T1000 (cell line): ENCODE measurements at regions not wholly inside any gene's neighbourhood (a gene's known extent, or its start where the extent isn't known, plus 50 kb on each side); places are given as distances from the start of the nearest gene placed in this dataset.
"Not testable (repeated sequence)": the region's sequence is repeated elsewhere in the genome, so short reads cannot be mapped to it uniquely, and the experiment has no call there.

ENCODE experiments used
- DNase-seq: peaks from one replicate; lab custom pipeline; 2025; ENCODE audit warnings: mixed read lengths; lab: John Stamatoyannopoulos, UW

DNA sequence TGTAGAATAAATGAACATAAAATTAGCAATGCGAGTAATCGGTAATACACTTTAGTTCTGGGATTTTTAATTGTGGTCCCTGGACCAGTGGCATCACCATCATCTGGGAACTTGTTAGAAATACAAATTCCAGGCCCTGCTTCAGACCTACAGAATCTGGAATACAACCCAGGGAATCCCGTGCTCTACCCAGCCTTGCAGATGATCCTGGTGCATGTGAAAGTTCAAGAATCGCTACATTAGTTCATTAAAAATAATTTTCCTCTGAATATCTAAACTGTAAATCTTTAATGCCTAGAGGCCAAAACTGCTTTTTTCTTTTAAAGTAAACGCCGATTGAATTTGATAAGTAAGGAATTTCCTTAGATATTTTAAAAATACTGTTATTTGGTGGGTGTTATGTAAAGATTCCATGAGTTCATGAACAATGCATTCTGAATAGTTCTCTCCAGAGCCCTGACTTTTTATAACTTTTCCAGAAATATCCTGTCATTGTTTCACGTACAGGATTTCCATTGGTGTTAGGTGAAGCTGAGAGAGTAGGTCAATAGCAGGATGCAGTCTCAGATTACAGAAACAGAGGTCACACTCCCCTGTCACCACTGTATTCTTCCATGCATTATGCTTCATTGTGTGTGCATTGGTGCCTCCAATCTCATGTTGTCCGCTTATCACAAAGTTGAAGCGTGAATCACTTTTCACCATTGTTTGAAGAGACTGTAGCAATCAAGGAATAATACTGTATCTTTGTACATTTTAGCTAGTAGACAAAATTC, 596.5 kb upstream of the KLF12 start:
- no peak for DNase-seq

DNA sequence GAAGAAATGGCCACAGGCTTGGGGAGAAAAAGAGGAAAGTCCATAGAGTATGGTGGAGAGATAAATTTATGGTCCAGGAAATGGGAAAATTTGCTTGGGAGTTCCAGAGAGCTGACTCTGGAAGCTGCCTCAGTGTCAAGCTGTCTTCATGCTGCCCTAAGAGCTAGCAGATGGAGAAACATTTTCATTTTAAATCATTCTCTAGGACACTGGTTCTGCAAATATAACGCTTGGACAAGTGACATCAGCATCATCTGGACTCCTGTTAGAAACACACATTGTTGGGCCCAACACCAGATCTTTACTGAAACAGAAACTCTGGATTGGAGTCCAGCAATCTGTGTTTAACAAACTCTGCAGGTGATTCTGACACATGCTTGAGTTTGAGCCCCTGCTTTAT, 592.0 kb upstream of the KLF12 start:
- no peak for DNase-seq

- not testable (repeated sequence) for DNase-seq
Measured at GRCh38 chr13:74718232-74718842, 584.1 kb upstream of the KLF12 start.

- no peak for DNase-seq
Measured at GRCh38 chr13:74715718-74716117, 581.5 kb upstream of the KLF12 start.

DNA sequence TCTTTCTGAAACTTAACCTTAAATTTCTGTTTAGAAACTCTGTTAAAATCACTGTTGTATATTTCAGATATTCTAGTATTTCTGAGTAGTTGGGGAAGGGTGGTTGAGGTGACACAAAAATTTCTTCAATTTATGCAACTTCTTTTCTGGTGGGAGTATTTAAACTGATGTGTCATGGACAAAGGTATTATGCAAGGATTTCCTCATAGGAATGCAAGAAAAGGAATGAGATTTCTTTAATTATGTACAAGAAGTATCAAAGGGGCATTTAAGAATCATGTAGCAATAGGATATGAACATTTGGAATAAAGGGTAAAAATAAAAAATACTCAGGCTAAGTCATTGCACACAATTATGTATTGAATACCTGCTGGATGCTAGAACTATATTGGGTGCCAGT, 575.8 kb upstream of the KLF12 start:
- DNase-seq: no peak

DNA sequence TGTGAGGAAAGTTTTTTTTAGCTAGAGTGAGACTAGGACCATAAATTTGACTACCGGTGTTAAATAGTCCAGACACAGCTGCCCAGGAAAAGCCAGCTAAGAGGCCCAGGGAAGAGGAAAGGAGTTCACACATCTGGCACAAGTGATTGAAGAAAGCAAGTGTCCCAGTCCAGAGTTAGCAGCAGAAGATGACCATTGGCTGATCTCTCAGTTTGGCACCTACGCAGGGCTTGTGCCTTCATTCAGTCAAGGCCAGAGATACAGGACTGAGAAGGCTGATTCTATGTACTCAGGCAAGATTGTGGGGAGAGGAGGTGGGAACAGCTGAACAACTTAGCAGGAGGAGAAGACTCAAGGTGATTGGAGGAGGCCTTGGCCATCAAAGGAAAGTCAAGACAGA, 575.0 kb upstream of the KLF12 start:
- no peak for DNase-seq

DNA sequence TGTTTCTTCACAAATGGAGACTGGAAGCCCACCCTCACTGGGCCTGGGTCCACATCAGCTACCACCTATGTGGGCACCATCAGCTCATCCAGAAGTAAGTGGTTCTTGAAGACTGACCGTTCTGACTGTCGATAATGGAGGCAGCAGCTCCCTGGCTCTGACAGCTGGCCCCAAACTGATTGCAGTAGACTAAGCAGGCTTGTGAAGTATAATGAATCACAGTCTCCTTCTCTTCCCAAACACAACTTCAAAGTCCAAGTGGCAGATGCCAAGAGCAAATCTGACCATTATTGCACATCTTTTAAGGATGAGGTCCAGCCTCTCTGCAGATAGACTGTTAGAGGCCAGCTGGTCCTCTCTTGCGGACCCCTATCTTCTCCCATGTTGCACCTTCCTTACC, 574.4 kb upstream of the KLF12 start:
- DNase-seq: no peak

GRCh38 chr13:74707291-74707690, 573.1 kb upstream of the KLF12 start:
- no peak for DNase-seq

- no peak for DNase-seq
Measured at GRCh38 chr13:74706801-74707200, 572.6 kb upstream of the KLF12 start.

- no peak for DNase-seq
Measured at GRCh38 chr13:74705438-74705837, 571.2 kb upstream of the KLF12 start.

DNA sequence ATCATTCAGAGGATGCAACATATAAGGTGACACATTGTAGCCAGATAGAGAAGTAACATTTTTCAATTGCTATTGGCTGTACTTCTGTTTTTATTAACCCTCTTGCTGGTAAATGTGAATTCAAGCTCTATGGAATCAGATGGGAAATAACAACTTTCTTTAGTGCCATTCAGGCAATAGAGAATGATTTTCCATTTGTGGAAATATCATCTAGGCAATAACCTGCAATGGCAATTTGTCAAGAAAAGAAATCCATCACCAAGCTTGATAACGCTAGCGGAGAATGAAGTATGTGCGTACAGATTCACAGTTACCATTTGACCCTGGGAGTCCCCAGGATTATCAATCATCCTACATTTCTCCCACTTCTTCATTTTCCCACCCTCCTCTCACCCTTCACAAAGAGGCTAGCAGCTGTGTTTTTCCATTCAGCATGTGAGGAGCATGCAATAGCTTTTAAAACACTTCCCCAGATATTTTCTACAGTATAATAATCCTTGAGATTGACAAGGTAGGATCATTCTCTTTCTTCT, 569.7 kb upstream of the KLF12 start:
- no peak for DNase-seq

DNA sequence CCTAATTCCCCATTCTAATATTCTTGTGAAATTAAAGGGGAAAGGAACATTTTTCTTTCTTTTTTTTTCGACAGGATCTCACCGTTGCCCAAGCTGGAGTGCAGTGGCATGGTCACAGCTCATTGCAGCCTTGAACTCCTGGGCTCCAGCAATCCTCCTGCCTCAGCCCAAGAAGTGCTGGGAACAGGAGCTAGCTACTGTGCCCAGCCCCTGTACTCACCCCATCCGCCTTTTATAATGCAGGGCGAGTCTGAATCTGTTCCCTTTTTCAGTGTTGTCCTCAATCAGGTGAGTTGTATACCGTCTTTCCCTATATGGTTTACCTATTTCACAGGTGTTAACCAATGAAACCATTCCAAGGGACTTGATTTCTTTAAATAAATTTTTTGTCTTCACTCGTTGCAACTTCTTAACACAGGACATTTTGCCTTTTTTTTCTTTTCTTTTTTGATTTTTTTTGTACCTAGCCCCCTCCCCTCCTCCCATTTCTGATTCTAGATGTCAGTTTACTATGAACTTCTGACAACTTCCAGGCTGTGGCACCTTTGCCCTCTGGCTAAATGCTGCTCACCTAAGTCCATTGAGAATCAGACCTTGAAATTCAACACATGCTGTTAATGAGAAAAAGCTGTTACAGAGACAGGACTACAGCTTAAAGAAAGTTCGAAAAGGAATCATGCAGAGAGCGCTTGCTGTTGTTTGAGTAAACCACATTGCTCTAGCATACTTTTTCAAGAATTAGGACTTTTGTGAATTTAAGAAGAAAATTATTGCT, 562.1 kb upstream of the KLF12 start:
- no peak for DNase-seq

GRCh38 chr13:74695021-74695800, 561.0 kb upstream of the KLF12 start:
- no peak for DNase-seq

DNA sequence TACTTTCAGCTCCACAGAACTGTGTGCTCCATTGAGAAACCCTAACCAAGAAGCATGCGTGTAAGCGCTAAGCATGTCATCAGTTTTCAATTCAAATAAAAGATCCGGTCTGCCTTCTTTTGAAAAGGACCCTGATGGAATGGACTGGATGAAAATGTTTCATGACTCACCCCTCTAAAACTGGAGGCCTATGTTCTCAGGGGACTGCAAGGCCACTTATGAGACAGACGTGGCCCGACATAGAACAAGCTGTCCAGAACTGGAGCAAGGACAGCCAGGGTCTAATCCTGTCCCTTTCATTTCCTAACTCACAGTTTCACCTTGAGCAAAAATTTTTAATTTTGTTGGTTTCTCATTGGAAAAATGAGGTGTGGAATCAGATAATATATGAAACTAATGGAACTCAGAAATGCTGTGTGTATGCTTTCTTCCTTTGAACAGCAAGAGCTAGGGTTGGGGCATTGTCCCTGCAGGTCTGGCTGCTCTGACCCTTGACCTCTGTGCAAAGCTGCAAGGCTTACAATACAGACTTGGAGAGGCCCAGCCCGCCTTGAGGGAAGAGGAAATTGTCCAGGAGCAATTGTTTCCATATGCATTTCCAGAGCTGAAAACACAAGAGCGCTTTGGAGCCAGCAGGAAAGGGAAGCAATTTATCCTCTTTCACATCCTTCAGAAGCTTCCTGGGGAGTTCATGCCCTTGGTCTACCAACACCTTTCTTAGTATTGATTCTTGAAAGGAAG, 553.4 kb upstream of the KLF12 start:
- DNase-seq: no peak

- DNase-seq: no peak
Measured at GRCh38 chr13:74683411-74683810, 549.2 kb upstream of the KLF12 start.

- DNase-seq: no peak
Measured at GRCh38 chr13:74682746-74683145, 548.5 kb upstream of the KLF12 start.

DNA sequence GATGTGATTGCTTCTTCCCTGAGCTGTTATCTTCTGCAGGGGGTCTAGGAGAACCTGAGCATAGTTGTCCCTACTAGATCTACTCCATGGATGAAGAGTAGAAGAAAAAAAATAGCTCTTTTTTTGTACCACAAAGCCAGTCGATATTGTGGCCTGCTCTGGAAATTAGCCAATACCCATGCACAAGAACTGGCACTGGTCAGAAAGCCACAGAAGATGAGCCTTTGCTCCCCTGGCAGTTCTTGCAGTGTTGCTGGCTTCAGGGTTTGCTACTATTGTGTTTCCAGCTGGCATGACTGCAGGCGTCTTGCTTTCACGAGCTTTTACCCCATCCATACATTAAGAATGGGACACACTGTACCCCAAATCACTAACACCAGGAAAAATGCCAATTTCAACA, 547.7 kb upstream of the KLF12 start:
- DNase-seq: no peak

- DNase-seq: no peak
Measured at GRCh38 chr13:74678308-74678965, 544.2 kb upstream of the KLF12 start.

DNA sequence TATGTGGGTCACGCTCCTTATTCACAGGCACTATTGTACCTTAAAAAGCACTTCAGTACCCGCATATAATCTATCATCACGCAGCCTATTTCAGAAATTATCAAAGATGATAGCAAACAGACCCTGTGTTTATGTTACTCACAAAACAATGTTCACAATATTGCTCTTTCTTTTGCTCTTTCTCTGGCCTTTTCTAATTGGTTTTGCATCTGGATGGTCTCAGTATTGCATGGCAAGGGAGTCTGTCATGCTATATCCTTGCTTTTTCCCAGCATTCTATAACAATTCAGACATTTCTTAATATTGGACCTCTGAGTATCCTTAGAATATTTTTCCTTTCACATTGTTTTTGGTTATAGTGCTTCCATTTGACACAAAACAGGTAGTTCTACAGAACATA, 541.8 kb upstream of the KLF12 start:
- no peak for DNase-seq

GRCh38 chr13:74675182-74675581, 541.0 kb upstream of the KLF12 start:
- no peak for DNase-seq

DNA sequence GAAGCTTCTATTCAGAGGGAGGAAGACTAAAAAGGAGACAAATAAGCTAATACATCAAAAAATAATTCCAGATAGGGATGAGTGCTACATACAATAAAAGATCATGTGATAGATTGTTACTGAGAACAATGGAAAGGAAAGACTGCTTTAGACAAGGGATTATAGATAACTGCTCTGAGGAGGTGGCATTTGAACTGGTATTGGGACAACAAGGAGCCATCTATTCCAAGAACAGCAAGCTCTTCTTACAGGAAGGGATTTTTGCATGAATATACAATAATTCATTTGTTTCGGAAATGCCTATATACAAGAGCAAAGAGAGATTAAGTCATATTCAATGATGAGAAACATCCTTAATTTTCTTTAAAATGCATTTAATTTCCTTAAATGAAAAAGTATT, 540.5 kb upstream of the KLF12 start:
- no peak for DNase-seq
